ENCODE measurements at regions not wholly inside any gene's neighbourhood (a gene's known extent, or its start where the extent isn't known, plus 50 kb on each side); places are given as distances from the start of the nearest gene placed in this dataset.

- no peak for DNase-seq
These were observed 395.4 kb upstream of the SUCLG2 start for GRCh38 chr3:68049776-68050175.

DNA sequence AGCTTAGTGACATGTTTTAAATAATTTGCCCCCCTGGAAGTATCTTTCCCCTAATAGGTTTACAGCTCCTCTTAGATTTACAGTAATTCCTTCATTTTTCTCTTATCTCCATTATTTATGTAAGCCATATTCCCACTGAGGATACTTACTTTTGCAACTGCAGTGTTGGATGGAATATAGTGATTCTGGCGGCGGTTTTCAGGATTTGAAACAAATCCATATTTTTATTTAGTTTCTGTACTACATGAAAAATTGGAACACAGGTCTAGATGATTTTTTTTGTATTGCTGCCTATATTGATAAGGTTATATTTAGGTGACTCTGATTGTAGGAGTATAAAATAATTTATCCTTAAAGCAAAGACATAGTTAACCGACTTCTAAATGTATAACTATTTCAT, 391.6 kb upstream of the SUCLG2 start:
- no peak for DNase-seq

- no peak for DNase-seq
These were observed 379.5 kb upstream of the SUCLG2 start for GRCh38 chr3:68033867-68034266.

GRCh38 chr3:68032209-68032608, 377.8 kb upstream of the SUCLG2 start:
- DNase-seq, result no peak

- no peak for DNase-seq
These were observed 370.8 kb upstream of the SUCLG2 start for GRCh38 chr3:68025189-68025588.

GRCh38 chr3:68019876-68020275, 365.5 kb upstream of the SUCLG2 start:
- no peak for DNase-seq

DNA sequence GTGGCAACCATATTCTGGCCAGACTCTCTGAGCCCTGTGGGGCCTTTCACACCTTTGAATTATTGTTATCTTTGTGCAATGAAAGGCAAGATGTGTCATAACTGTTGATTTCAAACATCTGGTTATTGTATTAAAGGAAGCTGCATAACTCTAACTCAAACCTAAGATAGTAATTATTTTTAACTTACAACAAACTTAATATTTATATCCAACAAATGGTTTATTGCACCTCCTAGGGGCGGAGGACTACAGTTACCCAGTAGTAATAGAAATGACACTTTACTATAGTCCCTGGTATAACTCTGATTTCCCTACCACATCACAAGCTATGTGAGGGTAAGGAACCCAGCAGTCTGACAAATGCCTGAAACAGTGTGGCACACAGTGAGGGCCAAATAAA, 363.9 kb upstream of the SUCLG2 start:
- DNase-seq, result no peak

- no peak for DNase-seq
These were observed 362.7 kb upstream of the SUCLG2 start for GRCh38 chr3:68017069-68017468.

DNA sequence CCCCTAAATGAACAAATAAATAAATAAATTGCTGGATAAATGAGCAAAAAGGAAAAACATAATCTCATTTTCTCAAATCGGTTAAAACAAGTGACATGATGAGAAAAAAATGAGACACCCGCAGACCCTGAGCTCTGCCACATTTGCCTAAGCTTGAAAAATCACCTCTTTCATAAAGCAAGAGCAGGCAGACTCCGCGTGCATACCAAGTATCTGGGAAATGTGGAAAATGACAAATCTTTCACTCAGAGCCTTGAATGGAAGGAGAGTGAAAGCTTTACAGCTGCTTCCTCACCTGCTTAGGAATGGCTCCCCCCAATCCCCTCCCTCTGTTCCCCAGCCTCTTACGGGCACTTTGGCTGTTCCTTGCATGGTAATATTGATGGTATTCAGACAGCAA, 355.5 kb upstream of the SUCLG2 start:
- no peak for DNase-seq

GRCh38 chr3:68007621-68008226, 353.3 kb upstream of the SUCLG2 start:
- DNase-seq, result no peak

DNA sequence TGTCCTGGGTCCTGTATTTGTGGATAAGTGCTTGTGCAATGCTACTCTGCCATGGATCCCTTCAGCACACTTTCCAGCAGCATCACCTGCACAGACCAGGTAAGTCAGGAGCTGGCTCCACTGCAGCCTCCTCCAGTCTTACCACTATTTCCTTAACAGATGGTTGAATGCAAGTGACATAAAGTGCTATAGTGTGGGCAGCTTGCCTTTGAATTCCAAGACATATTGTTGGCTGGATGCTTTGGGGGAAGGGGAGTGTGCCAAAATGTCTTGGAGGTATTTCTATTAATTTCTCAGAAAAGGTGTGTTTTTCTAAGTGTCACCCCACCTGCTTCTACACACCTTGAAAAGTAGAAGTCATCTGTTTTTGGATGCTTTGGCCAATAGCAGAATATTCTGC, 352.2 kb upstream of the SUCLG2 start:
- no peak for DNase-seq

DNA sequence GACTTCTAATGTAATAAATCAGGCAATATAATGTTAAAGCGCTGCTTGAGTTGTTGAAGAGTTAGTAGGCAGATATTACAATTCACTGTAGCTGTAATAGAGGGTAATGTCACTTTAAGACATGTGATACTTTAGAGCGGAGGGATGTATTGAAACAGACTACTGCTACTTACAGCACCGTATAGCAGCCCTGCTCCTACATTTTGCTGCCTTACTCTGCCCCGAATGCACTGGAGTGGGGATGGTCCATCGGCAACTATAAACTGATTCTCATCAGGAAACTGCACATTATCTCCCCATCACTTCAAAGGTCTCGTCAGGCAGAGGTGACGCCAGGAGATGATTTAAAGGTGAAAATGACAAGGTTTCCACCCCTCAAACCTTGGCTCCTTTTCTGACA, 349.7 kb upstream of the SUCLG2 start:
- DNase-seq, result no peak

- no peak for DNase-seq
These were observed 343.9 kb upstream of the SUCLG2 start for GRCh38 chr3:67998281-67998680.

- no peak for DNase-seq
These were observed 340.8 kb upstream of the SUCLG2 start for GRCh38 chr3:67995206-67995605.

GRCh38 chr3:67986706-67987105, 332.3 kb upstream of the SUCLG2 start:
- DNase-seq, result no peak

GRCh38 chr3:67983166-67983565, 328.8 kb upstream of the SUCLG2 start:
- no peak for DNase-seq

GRCh38 chr3:67981077-67981476, 326.7 kb upstream of the SUCLG2 start:
- no peak for DNase-seq

GRCh38 chr3:67979342-67979741, 324.9 kb upstream of the SUCLG2 start:
- no peak for DNase-seq

- DNase-seq, result no peak
These were observed 323.4 kb upstream of the SUCLG2 start for GRCh38 chr3:67977762-67978161.

- no peak for DNase-seq
These were observed 322.3 kb upstream of the SUCLG2 start for GRCh38 chr3:67976663-67977062.

GRCh38 chr3:67964596-67964995, 310.2 kb upstream of the SUCLG2 start:
- DNase-seq, result no peak

- DNase-seq, result no peak
These were observed 302.9 kb upstream of the SUCLG2 start for GRCh38 chr3:67957268-67957667.

DNA sequence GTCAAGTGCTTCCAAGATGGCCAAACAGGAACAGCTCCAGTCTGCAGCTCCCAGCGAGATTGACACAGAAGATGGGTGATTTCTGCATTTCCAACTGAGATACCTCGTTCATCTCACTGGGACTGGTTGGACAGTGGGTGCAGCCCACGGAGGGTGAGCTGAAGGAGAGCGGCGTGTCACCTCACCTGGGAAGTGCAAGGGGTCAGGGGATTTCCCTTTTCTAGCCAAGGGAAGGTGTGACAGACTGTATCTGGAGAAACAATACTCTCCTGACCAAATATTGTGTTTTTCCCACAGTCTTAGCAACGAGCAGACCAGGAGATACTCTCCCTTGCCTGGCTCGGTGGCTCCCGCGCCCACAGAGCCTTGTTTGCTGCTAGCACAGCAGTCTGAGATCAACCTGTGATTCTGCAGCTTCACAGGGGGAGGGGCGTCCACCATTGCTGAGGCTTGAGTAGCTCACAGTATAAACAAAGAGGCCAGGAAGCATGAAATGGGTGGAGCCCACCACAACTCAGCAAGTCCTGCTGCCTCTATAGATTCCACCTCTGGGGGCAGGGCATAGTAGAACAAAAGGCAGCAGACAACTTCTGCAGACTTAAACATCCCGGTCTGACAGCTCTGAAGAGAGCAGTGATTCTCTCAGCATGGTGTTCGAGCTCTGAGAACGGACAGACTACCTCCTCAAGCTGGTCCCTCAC, 293.5 kb upstream of the SUCLG2 start:
- DNase-seq, result no peak

DNA sequence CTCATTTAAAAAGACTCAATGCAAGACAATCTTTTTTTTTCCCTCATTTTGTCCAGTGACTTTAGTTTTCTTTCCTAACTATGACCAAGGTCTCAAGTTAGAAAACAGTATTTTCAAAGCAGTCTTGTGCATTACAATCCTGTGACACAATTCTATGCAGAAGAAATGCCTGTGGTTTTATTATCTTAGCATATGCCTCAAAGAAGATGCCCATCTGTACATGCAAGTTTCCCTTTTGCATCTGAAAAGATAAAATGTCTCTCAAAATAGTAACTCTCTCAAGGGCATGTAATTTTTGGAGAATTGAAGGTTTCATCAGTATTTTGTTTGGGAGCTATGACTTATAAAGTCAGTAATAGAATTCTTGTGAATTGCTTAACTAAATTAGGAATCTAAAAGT, 292.0 kb upstream of the SUCLG2 start:
- DNase-seq, result no peak

- no peak for DNase-seq
These were observed 289.1 kb upstream of the SUCLG2 start for GRCh38 chr3:67943546-67943945.
